SK-N-DZ (cell line): ENCODE measurements at regions not wholly inside any gene's neighbourhood (a gene's known extent, or its start where the extent isn't known, plus 50 kb on each side); places are given as distances from the start of the nearest gene placed in this dataset.
A peak's percentile ranks its signal among the peaks of the same experiment; 100 is the strongest.
"Not testable (repeated sequence)": the region's sequence is repeated elsewhere in the genome, so short reads cannot be mapped to it uniquely, and the experiment has no call there.

Source experiments
- DNase-seq: peaks from one replicate; pipeline ENCODE4 v3.0.0-alpha.2; 2015; ENCODE audit warnings: low spot score

DNA sequence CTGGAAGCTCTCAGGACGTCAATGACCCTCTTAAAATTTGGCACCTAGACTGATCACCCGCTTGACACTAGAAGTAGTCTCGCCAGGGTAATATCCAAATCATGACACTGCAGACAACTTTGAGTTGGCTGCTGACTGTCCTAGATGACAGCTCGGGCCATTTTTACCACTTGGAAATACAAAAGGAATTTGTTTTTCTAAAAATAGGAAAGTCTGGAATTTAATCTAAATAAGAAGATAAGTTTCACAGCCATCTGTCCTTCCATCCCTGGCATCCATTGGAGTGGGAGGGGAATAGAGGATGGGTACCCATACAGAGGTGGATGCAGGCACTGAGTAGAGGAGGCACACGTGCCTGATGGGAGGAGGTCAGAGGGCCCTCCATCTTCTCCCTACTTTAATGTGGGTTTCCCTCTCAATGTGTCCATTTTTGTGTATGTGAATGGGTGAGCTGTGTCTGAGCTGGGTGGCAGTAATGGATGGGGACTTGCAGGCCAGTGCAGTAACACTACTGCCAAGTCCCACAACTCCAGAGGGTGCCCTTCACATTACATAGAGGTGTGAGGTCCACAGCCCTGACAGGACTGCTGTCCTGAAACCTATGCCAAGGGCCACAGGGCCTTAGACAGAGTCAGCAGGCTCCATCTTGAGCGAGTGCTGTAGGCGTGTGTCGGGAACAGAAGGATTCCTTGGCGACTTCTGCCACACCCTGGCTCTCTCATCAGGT is 104.8 kb upstream of the IPO9 start:
- no peak for DNase-seq

DNA sequence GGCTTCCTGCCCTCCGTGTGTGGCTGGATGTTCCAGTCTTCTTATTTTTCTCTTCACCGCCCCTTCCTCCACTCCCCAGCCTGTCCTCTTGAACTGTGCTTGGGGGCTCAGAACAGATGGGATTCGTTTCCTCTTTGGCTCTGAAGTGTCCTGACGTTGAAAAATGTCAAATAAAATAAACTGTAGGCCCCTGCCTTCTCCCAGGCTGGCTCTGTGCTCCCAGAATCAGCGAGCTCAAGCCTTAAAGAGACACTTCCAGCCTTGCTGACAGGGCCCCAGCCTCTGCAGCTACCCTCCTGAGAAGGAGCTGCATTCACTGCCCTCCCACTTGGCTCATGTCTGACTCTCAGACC is 104.2 kb upstream of the IPO9 start:
- DNase-seq: no peak

- DNase-seq: no peak
These were observed 102.3 kb upstream of the IPO9 start for GRCh38 chr1:201726700-201727099.

- no peak for DNase-seq
These were observed 100.2 kb upstream of the IPO9 start for GRCh38 chr1:201728731-201729130.

GRCh38 chr1:201729973-201730608 is 98.9 kb upstream of the IPO9 start:
- DNase-seq: no peak

GRCh38 chr1:201730611-201731010 is 98.3 kb upstream of the IPO9 start:
- no peak for DNase-seq

GRCh38 chr1:201731142-201731541 is 97.8 kb upstream of the IPO9 start:
- no peak for DNase-seq

GRCh38 chr1:201731592-201731991 is 97.4 kb upstream of the IPO9 start:
- peak; percentile 97 for DNase-seq

GRCh38 chr1:201732351-201732750 is 96.6 kb upstream of the IPO9 start:
- DNase-seq: no peak

- not testable (repeated sequence) for DNase-seq
These were observed 94.7 kb upstream of the IPO9 start for GRCh38 chr1:201734221-201734620.

DNA sequence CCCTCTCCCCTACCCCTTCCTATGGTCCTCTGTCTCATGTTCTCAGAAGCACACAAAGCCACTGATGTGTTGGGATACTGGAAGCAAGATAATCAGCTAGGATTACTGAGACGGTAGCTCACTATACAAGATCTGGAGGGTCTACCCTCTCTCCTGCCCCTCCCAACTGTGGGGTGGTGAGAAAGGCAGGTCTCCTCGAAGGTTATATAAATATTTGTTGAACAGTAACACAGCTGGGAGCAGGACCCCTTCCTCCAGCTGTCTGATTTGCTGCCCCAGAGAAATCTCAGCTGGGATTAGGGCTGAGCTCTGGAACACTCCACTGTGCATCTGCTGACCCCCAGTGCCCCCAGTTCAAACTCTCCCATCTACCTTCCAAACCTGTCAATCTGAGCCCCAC is 94.2 kb upstream of the IPO9 start:
- DNase-seq: no peak

- DNase-seq: no peak
These were observed 92.1 kb upstream of the IPO9 start for GRCh38 chr1:201736707-201737320.

- DNase-seq: no peak
These were observed 91.5 kb upstream of the IPO9 start for GRCh38 chr1:201737352-201738060.

- no peak for DNase-seq
These were observed 89.9 kb upstream of the IPO9 start for GRCh38 chr1:201739080-201739479.

DNA sequence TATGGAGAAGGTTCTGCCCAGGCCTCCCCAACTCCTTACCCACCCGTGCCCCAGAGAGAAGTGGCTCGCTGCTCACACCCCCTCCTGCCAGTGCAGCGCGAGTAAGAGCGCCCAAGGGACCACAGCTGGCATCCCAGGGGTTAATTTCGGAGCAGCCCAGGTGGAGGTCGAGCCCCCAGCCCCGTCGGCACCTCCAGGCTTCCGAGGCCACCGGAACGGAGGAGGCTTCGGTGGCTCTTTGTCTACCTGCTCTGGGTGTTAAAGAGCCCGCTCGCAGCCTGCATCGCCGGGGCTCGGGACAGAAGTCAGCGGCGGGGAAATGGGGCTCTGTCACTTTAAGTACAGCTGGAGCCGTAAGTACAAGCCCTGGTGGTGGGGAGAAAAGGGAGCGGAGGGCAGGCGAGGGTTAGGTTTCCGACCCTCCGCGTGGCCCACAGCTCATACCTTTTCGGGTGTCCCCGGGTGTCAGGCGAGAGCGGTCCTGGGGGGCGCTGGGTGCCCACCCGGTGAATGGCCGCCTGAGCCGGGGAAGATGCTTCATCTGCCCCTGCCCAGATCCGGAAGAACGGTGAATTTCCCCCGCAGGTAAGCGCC is 89.4 kb upstream of the IPO9 start:
- DNase-seq: peak; percentile 58

DNA sequence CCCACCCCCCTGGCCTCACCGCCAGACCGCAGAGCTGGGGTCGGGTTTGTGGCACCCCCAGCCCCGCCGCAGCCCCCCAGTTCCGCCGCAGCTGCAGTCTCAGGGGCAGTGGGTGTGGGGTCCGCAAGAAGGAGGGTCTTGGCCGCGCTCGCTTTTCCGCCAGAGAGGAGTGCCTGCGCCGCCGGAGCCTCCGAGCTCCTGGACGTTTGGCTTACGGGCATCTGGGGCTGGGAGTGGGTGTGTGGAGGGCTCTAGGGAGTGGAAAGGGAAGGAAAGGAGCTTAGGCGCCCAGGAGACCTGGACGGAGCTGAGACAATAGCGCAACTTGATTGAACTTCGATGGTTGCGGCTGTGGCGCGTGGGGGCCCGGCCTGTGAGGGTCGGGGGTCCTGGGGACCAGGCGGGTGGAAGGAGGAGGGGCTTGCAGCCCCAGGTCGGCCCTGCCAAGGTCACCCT is 88.8 kb upstream of the IPO9 start:
- no peak for DNase-seq

DNA sequence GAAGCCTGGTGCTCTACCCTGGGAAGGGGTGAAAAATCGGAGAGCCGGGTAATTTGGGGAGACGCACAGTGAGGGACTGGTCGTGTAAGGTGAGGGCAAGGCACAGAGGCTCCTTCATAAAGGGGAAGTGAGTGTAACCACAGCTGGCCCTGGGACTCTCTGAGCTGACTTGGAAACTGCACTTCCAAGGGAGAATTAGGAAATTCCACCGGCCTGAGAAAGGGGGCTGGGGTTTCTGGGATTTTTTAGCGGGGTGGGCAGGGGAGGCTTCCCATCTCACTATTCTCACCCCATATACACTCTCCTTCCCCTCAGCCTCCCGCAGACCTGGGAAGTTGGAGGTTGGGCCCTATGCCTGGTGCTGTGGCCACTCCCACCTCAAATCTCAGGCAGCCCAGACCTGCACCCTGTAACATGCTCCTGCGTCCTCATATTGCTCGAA is 88.3 kb upstream of the IPO9 start:
- no peak for DNase-seq

- no peak for DNase-seq
These were observed 87.1 kb upstream of the IPO9 start for GRCh38 chr1:201741763-201742342.

DNA sequence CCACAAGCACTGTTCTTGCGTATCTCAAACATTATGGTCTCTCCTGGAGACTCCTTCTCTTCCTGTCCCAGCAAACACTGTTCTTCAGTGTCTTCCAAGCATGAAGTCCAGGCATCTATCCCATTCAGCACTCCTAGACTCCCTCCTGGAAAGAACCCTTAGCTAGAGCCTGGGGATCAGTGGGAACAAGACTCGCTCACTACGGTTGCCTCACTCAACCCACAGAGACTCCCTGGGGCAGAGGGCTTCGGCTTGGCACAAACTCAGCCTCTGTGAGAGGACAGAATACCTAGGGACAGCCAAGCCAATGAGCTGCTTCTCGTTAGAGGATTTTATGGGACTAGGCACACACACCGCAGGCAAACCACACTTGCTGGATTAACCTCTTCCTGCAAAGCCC is 86.5 kb upstream of the IPO9 start:
- DNase-seq: no peak

GRCh38 chr1:201742955-201743805 is 85.8 kb upstream of the IPO9 start:
- DNase-seq: no peak

DNA sequence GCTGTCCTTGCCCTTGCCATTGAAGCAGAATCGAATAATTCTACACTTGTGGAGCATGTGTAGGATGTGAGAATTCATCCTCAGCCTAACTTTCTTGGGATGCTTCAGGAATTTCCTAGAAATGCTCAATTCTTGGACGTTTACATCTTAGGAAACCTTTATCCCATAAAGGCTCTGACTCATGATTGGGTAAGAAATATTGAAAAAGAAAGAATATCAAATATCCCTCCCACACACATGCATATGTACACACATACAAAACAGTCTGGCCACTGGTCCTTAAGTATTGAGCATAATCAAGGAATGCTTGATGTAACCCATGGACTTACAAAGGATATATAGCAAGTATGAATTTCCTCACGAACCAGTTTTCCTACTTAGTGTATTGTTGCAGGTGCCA is 83.9 kb upstream of the IPO9 start:
- DNase-seq: no peak
